ENCODE measurements at regions not wholly inside any gene's neighbourhood (a gene's known extent, or its start where the extent isn't known, plus 50 kb on each side); places are given as distances from the start of the nearest gene placed in this dataset.
"Not testable (repeated sequence)": the region's sequence is repeated elsewhere in the genome, so short reads cannot be mapped to it uniquely, and the experiment has no call there.

GRCh38 chr20:47846651-47847050, 61.4 kb upstream of the SULF2 start:
- not testable (repeated sequence) for TF ChIP-seq POLR2A (IDR thresholded peaks at IDR 0.05)
- TF ChIP-seq, protein P1, sequence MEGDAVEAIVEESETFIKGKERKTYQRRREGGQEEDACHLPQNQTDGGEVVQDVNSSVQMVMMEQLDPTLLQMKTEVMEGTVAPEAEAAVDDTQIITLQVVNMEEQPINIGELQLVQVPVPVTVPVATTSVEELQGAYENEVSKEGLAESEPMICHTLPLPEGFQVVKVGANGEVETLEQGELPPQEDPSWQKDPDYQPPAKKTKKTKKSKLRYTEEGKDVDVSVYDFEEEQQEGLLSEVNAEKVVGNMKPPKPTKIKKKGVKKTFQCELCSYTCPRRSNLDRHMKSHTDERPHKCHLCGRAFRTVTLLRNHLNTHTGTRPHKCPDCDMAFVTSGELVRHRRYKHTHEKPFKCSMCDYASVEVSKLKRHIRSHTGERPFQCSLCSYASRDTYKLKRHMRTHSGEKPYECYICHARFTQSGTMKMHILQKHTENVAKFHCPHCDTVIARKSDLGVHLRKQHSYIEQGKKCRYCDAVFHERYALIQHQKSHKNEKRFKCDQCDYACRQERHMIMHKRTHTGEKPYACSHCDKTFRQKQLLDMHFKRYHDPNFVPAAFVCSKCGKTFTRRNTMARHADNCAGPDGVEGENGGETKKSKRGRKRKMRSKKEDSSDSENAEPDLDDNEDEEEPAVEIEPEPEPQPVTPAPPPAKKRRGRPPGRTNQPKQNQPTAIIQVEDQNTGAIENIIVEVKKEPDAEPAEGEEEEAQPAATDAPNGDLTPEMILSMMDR (IDR thresholded peaks at IDR 0.05) = not testable (repeated sequence)
